IMR-90 (cell line): ENCODE measurements at regions not wholly inside any gene's neighbourhood (a gene's known extent, or its start where the extent isn't known, plus 50 kb on each side); places are given as distances from the start of the nearest gene placed in this dataset.

ENCODE experiments used
- ATAC-seq: fragments of 200-7000 bp; cut with Tn5 transposase; 2 replicates; pipeline ENCODE4 v1.9.1; 2020; ENCODE audit warnings: low read depth, mild to moderate bottlenecking, moderate library complexity
- BruUV-seq: library from RNA; stranded (reverse); fragments of 400-500 nt; replicated peaks from 2 replicates; lab custom pipeline; 2021; lab: Mats Ljungman, UMichigan
- CTCF ChIA-PET: fragments of 300-600 bp; formaldehyde crosslinking; extraction: SDS; loops from one replicate; lab custom pipeline; 2021; ENCODE audit warnings: antibody characterized with exemption; lab: Yijun Ruan, JAX
- POLR2A ChIA-PET: fragments of 300-600 bp; sonication (Branson Sonifier 250); formaldehyde crosslinking; loops from one replicate; lab custom pipeline; 2022; ENCODE audit warnings: antibody characterized with exemption; ENCODE audit not compliant: unreplicated experiment; lab: Charles Lee
- DNase-seq: peaks from one replicate; pipeline ENCODE4 v3.0.0; 2013
- H2AFZ ChIP-seq: replicated peaks from 2 replicates; pipeline ENCODE3; 2013; ENCODE audit warnings: low read length, mild to moderate bottlenecking; ENCODE audit not compliant: poor library complexity
- H2AK5ac ChIP-seq: 2 replicates; pipeline ENCODE4 v1.6.1; 2013; ENCODE audit warnings: low read depth, low read length, inconsistent platforms
- H2AK9ac ChIP-seq: replicated peaks from 2 replicates; pipeline ENCODE3; 2013; ENCODE audit warnings: mild to moderate bottlenecking, low read depth, low read length, moderate library complexity; ENCODE audit not compliant: poor library complexity
- H2BK120ac ChIP-seq: 2 replicates; pipeline ENCODE4 v1.6.1; 2013; ENCODE audit warnings: low read depth, low read length, inconsistent platforms
- H2BK15ac ChIP-seq: 3 replicates; pipeline ENCODE4 v1.6.1; 2013; ENCODE audit warnings: low read depth, low read length, inconsistent platforms
- H2BK20ac ChIP-seq: 2 replicates; pipeline ENCODE4 v1.6.1; 2013; ENCODE audit warnings: low read depth, mild to moderate bottlenecking, inconsistent platforms, low read length, moderate library complexity
- H2BK5ac ChIP-seq: 2 replicates; pipeline ENCODE4 v1.6.1; 2013; ENCODE audit warnings: mild to moderate bottlenecking, low read depth, low read length, inconsistent platforms; ENCODE audit not compliant: poor library complexity, severe bottlenecking
- H3K14ac ChIP-seq: replicated peaks from 2 replicates; pipeline ENCODE4 v1.6.1; 2013; ENCODE audit warnings: low read depth, low read length, inconsistent platforms
- H3K18ac ChIP-seq: 2 replicates; pipeline ENCODE4 v1.6.1; 2013; ENCODE audit warnings: low read depth, low read length, control low read depth
- H3K23ac ChIP-seq: 2 replicates; pipeline ENCODE4 v1.6.1; 2013; ENCODE audit warnings: low read depth, low read length, inconsistent platforms
- H3K27ac ChIP-seq: 2 replicates; pipeline ENCODE4 v1.5.1; 2013; ENCODE audit warnings: mild to moderate bottlenecking, control low read depth, low read length; ENCODE audit not compliant: insufficient read depth
- H3K27me3 ChIP-seq: 2 replicates; pipeline ENCODE4 v1.6.1; 2013; ENCODE audit warnings: low read length; ENCODE audit not compliant: control insufficient read depth, insufficient read depth
- H3K36me3 ChIP-seq: 2 replicates; pipeline ENCODE4 v1.6.1; 2013; ENCODE audit warnings: low read length, mixed read lengths; ENCODE audit not compliant: control insufficient read depth, insufficient read depth
- H3K4ac ChIP-seq: 2 replicates; pipeline ENCODE4 v1.6.1; 2013; ENCODE audit warnings: low read depth, low read length, inconsistent platforms
- H3K4me1 ChIP-seq: 2 replicates; pipeline ENCODE4 v1.6.1; 2013; ENCODE audit warnings: low read length, mixed read lengths; ENCODE audit not compliant: control insufficient read depth, insufficient read depth
- H3K4me2 ChIP-seq: 2 replicates; pipeline ENCODE4 v1.6.1; 2013; ENCODE audit warnings: low read depth, mild to moderate bottlenecking, control low read depth, low read length, moderate library complexity
- H3K4me3 ChIP-seq: 2 replicates; pipeline ENCODE4 v1.5.1; 2013; ENCODE audit warnings: low read depth, mild to moderate bottlenecking, control low read depth, low read length, moderate library complexity; ENCODE audit not compliant: insufficient read depth
- H3K56ac ChIP-seq: 2 replicates; pipeline ENCODE4 v1.6.1; 2013; ENCODE audit warnings: low read length, inconsistent platforms; ENCODE audit not compliant: insufficient read depth; ENCODE audit errors: extremely low read depth
- H3K79me1 ChIP-seq, 2 experiments: 2 replicates each; pipeline ENCODE4 v1.6.1; 2013; ENCODE audit warnings: low read length in 2 of 2, inconsistent platforms in 1 of 2, low read depth in 1 of 2
- H3K9ac ChIP-seq: 2 replicates; pipeline ENCODE4 v1.6.1; 2013; ENCODE audit warnings: low read depth, low read length, control low read depth
- H3K9me1 ChIP-seq: 2 replicates; pipeline ENCODE4 v1.6.1; 2013; ENCODE audit warnings: low read length, inconsistent platforms; ENCODE audit not compliant: insufficient read depth
- H3K9me3 ChIP-seq: 2 replicates; pipeline ENCODE4 v1.6.1; 2013; ENCODE audit warnings: low read length; ENCODE audit not compliant: control insufficient read depth, insufficient read depth
- H4K20me1 ChIP-seq: 2 replicates; pipeline ENCODE4 v1.6.1; 2013; ENCODE audit warnings: low read length, inconsistent platforms; ENCODE audit not compliant: insufficient read depth
- H4K5ac ChIP-seq: 2 replicates; pipeline ENCODE4 v1.6.1; 2013; ENCODE audit warnings: mild to moderate bottlenecking, low read depth, low read length, control low read depth
- H4K8ac ChIP-seq, 2 experiments: 2 replicates each; pipeline ENCODE4 v1.6.1; 2013; ENCODE audit warnings: low read depth in 2 of 2, low read length in 2 of 2, control low read depth in 1 of 2, inconsistent platforms in 1 of 2
- H4K91ac ChIP-seq: 2 replicates; pipeline ENCODE4 v1.6.1; 2013; ENCODE audit warnings: low read depth, low read length, inconsistent platforms; ENCODE audit not compliant: insufficient read depth
- BHLHE40 ChIP-seq: fragments of 150-350 bp; IDR thresholded peaks from 2 replicates; pipeline ENCODE4 v1.6.1; 2016; ENCODE audit warnings: mild to moderate bottlenecking, low read depth, low read length
- CEBPB ChIP-seq: IDR thresholded peaks from 2 replicates; pipeline ENCODE4 v1.6.1; 2012; ENCODE audit warnings: low read depth, low read length, improper control_type of control experiment
- CHD1 ChIP-seq: IDR thresholded peaks from 2 replicates; pipeline ENCODE4 v1.6.1; 2012; ENCODE audit warnings: low read depth, low read length, improper control_type of control experiment
- CTCF ChIP-seq: conservative IDR thresholded peaks from 2 replicates; pipeline ENCODE4 v1.5.1; 2012; ENCODE audit warnings: mild to moderate bottlenecking, low read depth, low read length, improper control_type of control experiment
- ELK1 ChIP-seq: fragments of 150-350 bp; IDR thresholded peaks from 2 replicates; pipeline ENCODE4 v1.6.1; 2016; ENCODE audit warnings: low read depth, mild to moderate bottlenecking, low read length, moderate library complexity, borderline replicate concordance
- FOS ChIP-seq: fragments of 150-350 bp; IDR thresholded peaks from 2 replicates; pipeline ENCODE4 v1.6.1; 2016; ENCODE audit warnings: low read depth, low read length
- MAFK ChIP-seq: IDR thresholded peaks from 2 replicates; pipeline ENCODE4 v1.6.1; 2012; ENCODE audit warnings: low read depth, low read length, improper control_type of control experiment
- MAZ ChIP-seq: IDR thresholded peaks from 2 replicates; pipeline ENCODE4 v1.6.1; 2012; ENCODE audit warnings: low read depth, mild to moderate bottlenecking, low read length, improper control_type of control experiment, moderate library complexity, borderline replicate concordance
- MXI1 ChIP-seq: IDR thresholded peaks from 2 replicates; pipeline ENCODE4 v1.6.1; 2012; ENCODE audit warnings: low read depth, mild to moderate bottlenecking, low read length, moderate library complexity, borderline replicate concordance
- NFE2L2 ChIP-seq: fragments of 150-350 bp; IDR thresholded peaks from 2 replicates; pipeline ENCODE4 v1.6.1; 2016; ENCODE audit warnings: low read depth, mild to moderate bottlenecking, low read length
- POLR2A ChIP-seq: IDR thresholded peaks from 2 replicates; pipeline ENCODE4 v1.6.1; 2012; ENCODE audit warnings: mild to moderate bottlenecking, low read depth, low read length
- RAD21 ChIP-seq: IDR thresholded peaks from 2 replicates; pipeline ENCODE4 v1.6.1; 2012; ENCODE audit warnings: low read length, improper control_type of control experiment
- RCOR1 ChIP-seq: IDR thresholded peaks from 2 replicates; pipeline ENCODE4 v1.6.1; 2012; ENCODE audit warnings: mild to moderate bottlenecking, low read length, improper control_type of control experiment; ENCODE audit not compliant: insufficient replicate concordance
- RFX5 ChIP-seq: IDR thresholded peaks from 2 replicates; pipeline ENCODE4 v1.8.0; 2012; ENCODE audit warnings: low read depth, mild to moderate bottlenecking, low read length, moderate library complexity
- SMC3 ChIP-seq: fragments of 150-350 bp; IDR thresholded peaks from 2 replicates; pipeline ENCODE4 v1.6.1; 2016; ENCODE audit warnings: low read depth, mild to moderate bottlenecking, antibody characterized with exemption, low read length, moderate library complexity
- USF2 ChIP-seq: fragments of 150-350 bp; IDR thresholded peaks from 2 replicates; pipeline ENCODE4 v1.6.1; 2017; ENCODE audit warnings: mild to moderate bottlenecking, antibody characterized with exemption, low read length, low read depth
- dilution Hi-C: fragments of 300-500 bp; cut with HindIII; formaldehyde crosslinking; loops from one replicate; pipeline ENCODE4 v1.14.3; 2018; ENCODE audit warnings: low sequenced_read_pairs; ENCODE audit not compliant: unreplicated experiment
- in situ Hi-C: fragments of 300-500 bp; cut with MboI; formaldehyde crosslinking; loops from 3 replicates; pipeline ENCODE4 v1.14.3; 2019; ENCODE audit warnings: low sequenced_read_pairs, inconsistent platforms, mixed read lengths
- intact Hi-C: fragments of 100-400 bp; cut with micrococcal nuclease; formaldehyde crosslinking; loops from 2 replicates; pipeline ENCODE4 v1.10.0; 2022

- intact Hi-C loops (no loop called here), in situ Hi-C loops (no loop called here), dilution Hi-C loops (no loop called here)
- Histone ChIP-seq H3K4me3 (no peak overlapping the region), H2BK20ac (no peak overlapping the region), H3K79me1 (no peaks in the 10 kb centered on the region), H3K27ac (no peak overlapping the region), H2BK5ac (no peak overlapping the region), H3K36me3 (no peaks in the 10 kb centered on the region), H3K18ac (no peak overlapping the region; the same call in 1 of the 2 replicates), H3K23ac (no peak overlapping the region), H3K4me2 (no peak overlapping the region), H2BK120ac (no peak overlapping the region), H4K8ac (no peak overlapping the region), H4K20me1 (no peaks in the 10 kb centered on the region), H2BK15ac (no peak overlapping the region), H4K91ac (no peak overlapping the region), H3K9me1 (peaks cover under 1% of the 10 kb centered on the region; the same call in 1 of the 2 replicates), H2AFZ (no peak overlapping the region), H3K4ac (no peak overlapping the region; the same call in 1 of the 2 replicates), H3K27me3 (no peaks in the 10 kb centered on the region), H3K4me1 (peaks cover under 1% of the 10 kb centered on the region), H3K9me3 (no peaks in the 10 kb centered on the region), H2AK5ac (0 out of 2 replicates have a peak overlapping the region, but pooled peaks have one; percentile 18), H3K56ac (no peak overlapping the region), H3K9ac (no peak overlapping the region), H3K14ac (no peak overlapping the region), H4K5ac (no peak overlapping the region), H2AK9ac (no peak overlapping the region)
- DNase-seq, result no peak
- TF ChIP-seq NFE2L2, result no peak
- TF ChIP-seq CHD1, result no peak
- no peak for TF ChIP-seq MAFK
- no peak for TF ChIP-seq MXI1
- no peak for TF ChIP-seq CTCF
- no peak for TF ChIP-seq BHLHE40
- no peak for TF ChIP-seq MAZ
- TF ChIP-seq CEBPB, result no peak
- no peak for TF ChIP-seq ELK1
- no peak for TF ChIP-seq RAD21
- TF ChIP-seq RFX5, result no peak
- TF ChIP-seq SMC3, result no peak
- TF ChIP-seq USF2, result no peak
- no peak for TF ChIP-seq FOS
- TF ChIP-seq POLR2A, result no peak
- TF ChIP-seq RCOR1, result no peak
- CTCF ChIA-PET, result no interaction called here
- POLR2A ChIA-PET, result no interaction called here
- no peak for ATAC-seq
- no TSS peak for BruUV-seq
These were observed 591.9 kb downstream of the SLC4A3 start for GRCh38 chr2:220219371-220219770.
